DMS53 (cell line): ENCODE measurements at regions not wholly inside any gene's neighbourhood (a gene's known extent, or its start where the extent isn't known, plus 50 kb on each side); places are given as distances from the start of the nearest gene placed in this dataset.
A peak's percentile ranks its signal among the peaks of the same experiment; 100 is the strongest.
"Not testable (repeated sequence)": the region's sequence is repeated elsewhere in the genome, so short reads cannot be mapped to it uniquely, and the experiment has no call there.

Source experiments
- DNase-seq: peaks from one replicate; lab custom pipeline; 2025; lab: John Stamatoyannopoulos, UW

DNA sequence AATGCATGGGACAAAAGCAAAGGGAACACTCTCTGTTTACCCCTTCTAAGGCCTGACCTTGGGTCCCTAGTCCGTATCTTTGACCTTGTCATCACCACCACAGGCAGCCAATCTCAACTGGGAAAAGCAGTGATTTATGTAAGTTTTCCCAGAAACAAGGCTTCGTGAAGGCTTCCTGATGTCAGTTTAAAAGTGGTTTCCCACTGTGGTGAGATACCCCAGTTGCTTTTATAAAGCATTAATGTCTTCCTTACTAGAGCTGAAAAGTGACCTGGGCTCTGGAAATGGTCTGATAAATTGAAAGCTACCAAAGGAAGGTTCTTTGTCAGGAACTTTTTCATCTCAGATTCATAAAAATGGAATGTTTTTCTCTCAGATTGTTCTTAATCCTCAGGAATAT lies 536.4 kb upstream of the PTBP2 start:
- DNase-seq, result no peak

DNA sequence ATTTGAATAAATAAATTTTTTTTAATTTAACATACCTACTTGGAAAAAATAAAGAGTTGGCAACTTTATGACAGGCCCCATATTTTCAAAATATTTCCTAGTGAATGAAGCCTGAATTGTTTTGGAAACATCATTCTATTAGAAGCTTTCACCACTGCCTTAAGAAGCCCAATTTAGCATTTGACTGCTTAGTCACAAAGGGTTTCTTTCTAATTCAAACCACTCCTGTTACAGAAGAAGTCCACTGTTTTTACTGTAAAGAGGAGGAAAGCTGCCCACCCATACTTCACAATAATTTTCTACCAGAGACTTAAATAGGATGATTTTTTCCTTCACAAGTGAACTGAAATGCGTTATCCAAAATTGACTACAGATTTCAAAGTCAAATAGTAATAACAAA lies 534.6 kb upstream of the PTBP2 start:
- DNase-seq, result no peak

DNA sequence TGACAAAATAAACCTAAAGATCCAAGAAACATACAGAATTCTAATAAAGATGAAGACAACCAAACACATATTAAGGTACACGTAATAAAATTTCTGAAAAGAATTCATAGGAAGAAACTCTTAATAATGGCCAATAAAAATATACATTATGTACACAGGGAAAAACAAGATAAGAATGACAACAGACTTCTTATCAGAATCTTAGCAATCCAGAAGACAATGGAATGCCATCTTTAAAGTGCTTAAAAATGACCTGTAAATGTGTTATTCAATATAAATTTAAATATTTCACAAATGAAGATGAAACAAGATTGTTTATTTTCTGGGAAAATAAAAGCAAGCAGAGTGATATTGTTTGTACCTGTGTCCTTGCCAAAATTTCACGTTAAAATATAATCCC lies 530.4 kb upstream of the PTBP2 start:
- DNase-seq, result peak; percentile 21

DNA sequence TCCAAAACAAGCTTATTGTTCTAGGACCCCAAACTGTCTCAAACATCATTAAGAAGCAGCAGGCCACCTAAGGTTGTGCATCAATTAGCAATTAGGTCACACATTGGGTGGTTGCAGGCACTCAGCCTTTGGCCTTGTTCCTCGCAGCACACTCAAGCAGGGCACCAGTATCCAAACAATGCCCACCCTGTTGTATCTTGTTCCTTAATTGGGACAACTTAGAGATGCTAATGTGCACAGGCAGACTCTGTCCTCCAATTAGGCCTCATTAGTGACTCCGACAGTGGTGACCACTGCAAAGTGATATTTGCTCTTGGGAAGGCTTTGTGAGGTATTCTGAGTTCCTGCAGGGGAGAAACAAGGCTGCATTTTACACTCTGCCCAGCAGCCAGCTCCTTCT lies 515.1 kb upstream of the PTBP2 start:
- no peak for DNase-seq

DNA sequence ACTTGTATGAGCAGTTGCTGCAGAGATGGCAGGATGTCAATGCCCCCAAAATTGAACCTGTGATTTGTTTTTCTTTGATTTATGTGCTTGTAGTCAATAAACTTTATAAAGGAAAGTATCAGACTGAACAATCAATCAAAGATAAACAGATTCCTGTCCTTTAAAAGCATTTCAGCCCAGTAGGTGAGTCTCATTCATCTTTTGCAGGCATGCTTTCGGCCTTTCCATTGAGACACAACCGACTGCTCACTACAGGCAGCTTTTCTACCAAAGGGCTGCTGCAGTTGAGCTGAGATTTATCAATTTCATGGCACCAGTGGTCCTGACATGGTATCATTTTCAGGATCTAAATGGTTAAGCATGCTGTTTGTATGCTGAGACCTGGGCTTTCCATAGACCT lies 513.6 kb upstream of the PTBP2 start:
- DNase-seq, result no peak

DNA sequence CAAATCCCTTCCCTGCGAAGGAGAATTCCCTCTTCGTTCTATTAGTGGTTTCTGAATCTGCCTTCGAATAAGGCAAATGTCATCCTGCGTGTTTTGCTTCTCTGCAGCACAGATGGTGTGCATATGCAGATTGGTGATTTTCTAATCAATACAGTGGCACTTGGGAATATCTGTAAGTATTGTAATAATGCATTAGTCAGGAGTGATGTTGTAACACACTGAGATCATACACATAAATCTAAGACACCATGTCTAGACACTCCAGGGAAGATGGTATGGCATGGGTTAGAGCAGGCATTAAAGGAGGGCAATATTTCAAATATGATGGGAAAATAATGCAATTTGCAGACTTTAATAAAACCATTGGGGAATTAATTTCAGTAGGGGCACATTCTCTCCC lies 513.2 kb upstream of the PTBP2 start:
- no peak for DNase-seq

DNA sequence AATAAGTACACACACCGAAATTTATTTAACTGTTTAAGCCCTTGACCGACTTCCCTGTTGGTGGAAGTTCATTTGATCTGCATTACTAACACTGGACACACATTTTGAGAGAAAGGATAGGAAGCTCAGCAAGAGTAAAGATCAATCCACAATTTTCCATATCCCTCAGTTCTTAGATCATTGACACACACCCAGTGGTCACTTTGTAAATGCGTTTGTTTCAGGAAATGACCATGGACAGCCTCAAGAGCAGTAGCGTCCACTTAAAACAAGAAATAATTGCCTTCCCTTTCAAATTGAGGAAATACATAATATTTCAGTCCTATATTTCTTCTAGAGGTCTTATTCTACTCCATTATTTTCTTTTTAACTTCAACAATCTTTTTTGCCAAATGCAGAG lies 511.5 kb upstream of the PTBP2 start:
- DNase-seq, result no peak

DNA sequence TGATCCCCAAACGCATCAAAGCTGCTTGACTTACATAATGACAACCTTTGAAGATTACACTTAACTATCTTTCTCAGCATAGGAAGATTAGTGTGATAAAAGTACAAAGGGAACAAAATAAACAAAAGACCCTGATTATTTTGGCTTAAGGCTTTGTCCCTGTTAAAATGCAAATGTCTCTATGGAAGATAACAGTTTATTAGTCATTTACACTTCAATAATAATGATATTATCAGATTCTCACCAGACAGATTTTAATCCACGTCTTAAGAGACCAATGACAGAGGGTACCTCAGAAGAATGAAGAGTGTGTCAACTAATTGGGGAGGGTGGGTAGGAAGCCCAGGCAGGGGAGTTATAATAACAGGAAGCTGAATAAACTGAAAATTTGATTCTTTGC lies 510.4 kb upstream of the PTBP2 start:
- DNase-seq, result no peak

DNA sequence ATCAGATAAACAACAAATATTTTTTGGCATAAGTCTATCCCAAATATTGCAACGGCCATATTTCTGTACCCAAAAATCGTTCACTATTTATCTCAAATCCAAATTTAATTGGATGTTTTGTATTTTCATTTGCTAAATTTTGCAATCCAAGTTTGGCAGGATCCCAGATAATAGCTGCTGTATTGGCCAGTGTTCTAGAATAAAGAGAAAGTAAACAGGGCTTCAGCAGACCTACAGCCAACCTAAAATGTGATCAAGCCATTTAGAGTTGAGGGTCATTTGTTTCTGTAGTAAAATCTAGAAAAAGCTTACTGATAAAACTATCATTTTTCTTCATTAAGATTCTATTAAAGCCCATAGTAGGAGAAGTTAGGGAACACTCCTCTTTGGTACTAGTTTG lies 506.6 kb upstream of the PTBP2 start:
- no peak for DNase-seq

DNA sequence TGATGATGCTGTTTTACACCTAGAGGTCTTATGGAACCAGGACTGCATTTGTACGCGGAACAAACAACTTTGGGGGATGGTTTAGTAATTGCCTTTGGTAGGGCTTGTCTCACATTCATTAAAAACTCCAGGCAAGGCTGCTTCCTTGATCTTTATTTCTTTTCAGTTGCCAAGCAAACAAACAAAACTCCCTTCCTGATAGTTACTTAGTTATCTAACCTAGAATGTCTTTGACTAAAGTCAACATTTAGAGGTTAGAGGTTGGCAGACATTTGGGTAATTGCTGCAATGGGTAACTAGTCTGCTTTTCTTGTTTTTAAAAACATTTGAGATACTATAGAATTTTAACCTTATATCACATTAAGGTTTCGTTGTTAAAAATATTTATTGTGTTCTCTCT lies 500.9 kb upstream of the PTBP2 start:
- peak; percentile 22 for DNase-seq

DNA sequence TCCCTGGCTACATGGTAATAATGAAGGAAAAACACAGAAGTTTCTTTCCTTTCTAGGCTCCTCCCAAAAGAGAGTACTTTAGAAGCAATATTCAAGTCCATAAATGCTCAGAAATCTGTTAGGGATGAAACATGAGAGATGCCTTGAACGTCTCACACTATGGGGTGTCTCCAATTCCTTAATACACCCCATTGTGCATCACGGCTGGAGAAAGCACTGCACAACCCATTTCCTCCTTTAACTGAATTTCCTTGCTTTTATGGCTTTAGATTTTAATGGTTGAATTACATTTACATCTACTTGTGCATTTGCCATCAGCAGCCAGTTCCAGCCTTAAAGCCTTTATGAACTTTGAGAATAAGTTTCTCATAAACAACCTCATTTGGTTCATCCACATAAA lies 498.9 kb upstream of the PTBP2 start:
- DNase-seq, result no peak

DNA sequence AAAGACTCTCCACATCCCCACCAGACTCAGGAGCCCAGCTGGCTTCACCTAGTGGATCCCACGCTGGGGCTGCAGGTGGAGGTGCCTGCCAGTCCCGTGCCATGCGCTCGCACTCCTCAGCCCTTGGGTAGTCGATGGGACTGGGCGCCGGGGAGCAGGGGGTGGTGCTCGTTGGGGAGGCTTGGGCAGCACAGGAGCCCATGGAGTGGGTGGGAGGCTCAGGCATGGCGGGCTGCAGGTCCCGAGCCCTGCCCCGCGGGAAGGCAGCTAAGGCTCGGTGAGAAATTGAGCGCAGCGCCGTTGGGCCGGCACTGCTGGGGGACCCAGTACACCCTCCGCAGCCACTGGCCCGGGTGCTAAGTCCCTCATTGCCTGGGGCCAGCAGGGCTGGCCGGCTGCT lies 497.4 kb upstream of the PTBP2 start:
- not testable (repeated sequence) for DNase-seq

DNA sequence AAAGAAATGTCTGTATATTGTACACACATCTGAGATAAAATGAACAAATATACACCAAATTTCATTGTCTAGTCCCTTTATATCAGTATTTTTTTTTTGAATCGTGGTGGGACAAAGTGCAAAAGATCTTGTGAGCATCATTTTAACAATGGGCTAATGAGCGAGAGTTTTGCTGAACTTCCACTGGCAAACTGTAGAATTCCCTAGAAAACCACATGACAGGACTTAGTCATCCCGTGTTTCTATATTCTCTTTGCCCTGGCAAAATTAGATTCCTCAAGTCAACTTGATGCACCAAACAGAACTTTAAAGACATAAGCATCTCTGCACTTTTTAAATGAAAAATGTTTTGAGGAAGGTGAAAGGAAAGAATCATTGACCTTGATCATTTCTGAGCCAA lies 488.2 kb upstream of the PTBP2 start:
- no peak for DNase-seq

DNA sequence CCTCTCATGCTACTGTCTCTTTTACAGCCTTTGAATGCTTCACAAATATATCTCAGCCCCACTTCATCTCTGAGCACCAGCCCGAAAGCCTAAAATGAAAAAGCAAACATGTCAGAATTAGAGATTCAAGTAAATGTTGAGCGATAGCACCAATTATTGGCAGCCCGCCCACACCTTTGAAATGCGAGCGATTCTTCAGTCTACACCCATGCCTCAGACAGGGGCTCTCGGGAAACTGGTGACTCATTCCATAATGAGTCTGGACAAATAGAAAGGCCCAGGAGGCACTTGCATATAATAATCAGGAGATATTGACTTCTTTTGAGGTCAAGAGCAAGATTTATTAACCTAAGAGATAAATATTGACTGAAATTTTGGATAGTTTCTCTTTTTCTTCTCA lies 487.3 kb upstream of the PTBP2 start:
- DNase-seq, result peak; percentile 94

DNA sequence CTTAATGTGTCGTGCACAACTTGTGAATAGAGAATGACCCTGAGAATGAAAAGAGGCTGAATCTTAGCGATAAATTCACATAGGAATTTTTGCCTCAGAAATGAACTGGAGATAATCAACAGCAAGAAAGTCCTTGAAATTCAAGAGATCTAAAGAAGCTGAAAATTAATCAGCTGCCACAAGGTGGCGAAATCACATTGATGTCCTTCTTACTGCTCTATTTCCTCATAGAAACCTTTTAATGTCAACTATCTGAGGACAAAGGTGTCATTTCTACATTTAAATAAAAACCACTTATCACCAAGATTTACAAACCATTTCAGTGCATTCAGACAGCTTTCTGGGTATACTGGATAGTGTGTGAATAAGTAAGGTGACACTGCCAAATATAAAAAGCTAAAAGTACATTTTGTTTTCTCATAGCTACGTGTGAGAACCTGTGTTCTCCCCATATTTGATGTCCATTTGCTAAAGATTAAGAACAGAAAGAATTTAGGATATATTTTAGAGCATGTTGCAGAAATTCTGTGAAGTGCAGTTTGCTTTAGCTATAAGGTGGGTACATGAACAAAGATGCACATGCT lies 485.3 kb upstream of the PTBP2 start:
- DNase-seq, result peak; percentile 86

DNA sequence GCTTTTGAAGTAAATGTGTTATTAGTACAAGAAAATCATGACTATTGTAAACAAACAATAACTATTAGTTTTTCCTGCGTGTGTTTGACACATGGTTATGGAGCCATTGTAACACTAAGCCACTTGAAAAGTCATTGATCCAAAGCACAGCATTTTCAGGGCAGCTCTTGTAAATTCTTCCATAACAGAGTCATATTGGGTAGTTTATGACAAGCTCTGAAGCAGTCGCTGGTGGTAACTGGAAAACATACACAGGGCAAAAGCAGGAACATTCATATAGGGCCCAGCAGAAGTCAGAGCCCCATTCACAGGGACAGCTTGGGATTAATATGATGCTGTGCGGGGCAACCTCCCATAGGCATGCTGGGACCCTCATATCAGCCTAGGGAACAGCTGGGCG lies 483.2 kb upstream of the PTBP2 start:
- peak; percentile 84 for DNase-seq

DNA sequence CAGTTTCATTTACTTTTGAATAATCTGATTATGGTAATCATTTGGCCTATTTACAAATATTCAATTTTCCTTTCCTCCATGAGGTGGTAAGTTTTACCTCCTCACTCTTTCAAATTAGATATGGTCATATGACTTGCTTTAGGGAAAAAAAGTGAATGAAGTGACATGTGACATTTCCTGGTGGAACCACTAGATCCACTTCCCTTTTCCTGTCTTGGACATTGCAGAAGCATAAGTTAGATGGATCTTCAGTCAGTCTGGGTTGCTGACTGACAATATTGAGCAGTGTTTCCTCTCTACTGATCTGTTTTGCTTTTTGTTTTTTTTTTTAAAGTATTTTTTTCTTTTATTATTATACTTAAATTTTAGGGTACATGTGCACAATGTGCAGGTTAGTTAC lies 481.1 kb upstream of the PTBP2 start:
- DNase-seq, result no peak

DNA sequence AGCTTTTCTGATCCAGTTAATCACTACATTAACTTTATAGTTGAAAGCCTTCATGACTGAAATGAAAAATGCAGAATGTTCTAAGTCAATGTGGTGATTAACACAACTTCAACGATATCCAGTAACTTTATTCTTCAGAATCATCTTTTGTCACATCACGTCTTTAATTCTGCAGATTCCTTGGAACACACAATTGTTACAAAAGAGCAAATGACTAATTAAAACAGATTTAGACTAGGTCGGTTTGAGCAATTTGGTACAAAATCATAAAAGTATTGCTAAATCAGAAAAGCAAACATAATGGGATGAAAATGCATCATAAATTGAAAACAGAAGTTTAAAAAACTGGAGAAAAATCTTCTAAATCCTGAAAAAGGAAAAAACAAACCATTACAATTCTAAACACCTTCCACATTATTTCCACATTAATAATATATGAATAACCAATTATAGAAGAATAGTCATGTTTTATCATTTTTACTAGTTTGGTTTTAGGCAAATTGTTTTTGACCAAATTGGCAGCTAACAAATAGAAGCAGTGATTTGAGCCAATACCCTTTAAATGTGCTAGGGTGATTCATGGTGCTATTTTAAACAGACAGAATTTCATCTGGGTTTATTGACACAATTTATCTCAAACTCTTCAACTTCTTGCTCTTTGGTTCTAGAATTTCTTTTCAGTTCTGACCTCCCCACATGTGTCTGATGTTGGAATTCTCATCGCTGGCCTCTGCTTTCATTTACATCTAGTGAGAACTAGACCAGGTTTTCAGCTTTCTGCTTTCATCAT lies 468.1 kb upstream of the PTBP2 start:
- DNase-seq, result no peak

DNA sequence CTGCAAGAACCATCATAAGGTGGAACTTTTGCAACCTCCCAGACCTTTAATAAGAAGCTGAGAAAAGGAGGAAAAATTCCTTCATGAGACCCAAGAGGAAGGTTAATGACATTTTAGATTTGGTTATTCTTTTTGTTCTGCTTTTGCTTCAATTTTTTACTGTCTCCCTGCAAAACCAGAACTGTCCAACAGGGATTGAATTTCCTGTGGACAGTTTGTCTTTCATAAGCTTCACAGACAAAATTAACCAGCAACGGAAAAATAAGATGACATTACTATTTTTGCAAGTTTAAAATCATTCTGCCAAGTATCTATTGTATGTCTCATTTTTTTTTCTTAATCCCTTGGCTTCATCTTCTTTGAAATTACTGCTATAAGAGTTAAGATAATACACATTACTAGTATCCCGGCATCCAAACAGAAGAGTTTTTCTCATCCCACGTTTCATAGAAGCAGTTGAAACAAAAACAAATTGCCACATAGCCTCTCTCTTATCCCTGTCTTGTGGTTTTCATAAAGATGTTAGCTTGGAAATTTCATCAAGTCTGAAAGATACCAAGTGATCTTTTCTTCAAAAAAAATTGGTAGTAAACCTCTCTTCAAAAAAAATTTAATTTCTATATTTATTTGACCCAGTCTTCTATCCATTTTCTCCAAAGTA lies 465.3 kb upstream of the PTBP2 start:
- no peak for DNase-seq

DNA sequence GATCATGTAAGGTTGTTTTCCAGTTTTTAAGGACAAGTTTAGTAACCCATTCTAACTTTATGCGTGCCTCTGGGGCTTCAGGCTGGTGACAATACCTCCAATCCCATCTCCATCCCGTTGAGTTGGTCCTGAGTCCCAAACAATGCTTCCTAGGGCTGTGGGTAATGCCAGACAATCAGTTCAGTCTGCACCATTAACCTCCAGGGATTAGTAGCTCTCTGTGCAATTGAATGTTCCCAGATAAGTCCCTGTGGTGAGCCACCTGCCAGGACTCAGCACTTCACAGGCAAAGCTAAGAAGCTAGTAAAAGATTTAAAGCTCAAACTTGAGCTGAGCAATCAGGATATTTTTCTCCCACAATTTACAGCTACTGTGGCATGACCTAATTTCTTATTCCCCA lies 462.2 kb upstream of the PTBP2 start:
- DNase-seq, result no peak

DNA sequence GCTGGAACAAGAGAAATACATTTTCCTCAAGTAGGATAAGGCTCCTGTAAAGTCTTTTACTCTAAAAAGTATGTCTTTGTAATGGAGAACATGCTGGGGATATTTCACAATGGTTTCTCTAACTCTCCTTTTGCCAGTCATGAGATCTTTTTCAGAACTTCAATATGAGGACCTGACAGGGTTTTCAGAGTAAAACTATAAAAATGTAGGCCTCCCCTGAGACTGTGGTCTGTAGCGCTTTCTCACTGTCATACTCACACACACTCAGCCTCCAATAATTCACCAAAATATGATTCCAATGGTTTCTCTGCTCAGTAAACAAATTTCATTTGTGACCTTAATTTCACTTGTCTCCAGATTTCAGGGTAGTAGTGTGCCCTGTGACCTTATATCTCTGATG lies 440.1 kb upstream of the PTBP2 start:
- no peak for DNase-seq

DNA sequence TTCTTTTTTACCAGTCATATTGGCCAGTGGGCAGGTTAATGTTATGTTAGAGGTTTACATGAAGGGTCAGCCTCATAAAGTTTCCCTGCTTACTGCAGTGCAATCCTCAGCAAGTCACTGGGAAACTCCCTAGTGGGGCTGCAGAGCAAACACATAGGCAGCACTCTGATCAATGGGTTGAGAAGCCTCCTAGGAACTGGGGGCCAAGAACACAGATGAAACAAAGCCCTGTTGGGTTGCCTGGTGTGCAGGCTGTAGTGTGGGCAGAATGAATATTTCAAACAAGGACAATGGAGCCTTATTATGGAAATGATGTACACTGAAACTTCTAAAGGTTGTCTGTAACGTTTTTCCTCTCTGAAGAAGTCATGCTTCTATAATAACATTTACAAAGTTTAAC lies 431.6 kb upstream of the PTBP2 start:
- no peak for DNase-seq

DNA sequence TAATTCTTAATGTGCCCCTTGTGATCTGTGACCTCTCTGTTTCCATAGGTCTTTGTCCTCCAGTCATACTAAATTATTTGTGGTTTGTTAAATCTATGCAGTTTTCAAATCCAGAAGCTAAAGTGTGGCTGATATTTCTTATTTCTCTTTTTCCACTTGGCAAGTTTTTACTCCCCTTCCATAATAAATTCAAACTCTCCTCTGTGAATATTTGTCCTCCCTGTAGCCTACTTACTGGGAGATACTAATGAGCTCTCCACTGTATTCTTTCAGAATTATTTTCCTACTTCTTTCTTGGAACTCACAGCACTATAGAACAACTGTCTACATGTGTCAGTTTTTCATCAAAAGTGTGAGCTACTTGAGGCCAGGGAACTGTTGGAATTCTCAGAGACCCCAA lies 430.8 kb upstream of the PTBP2 start:
- no peak for DNase-seq

DNA sequence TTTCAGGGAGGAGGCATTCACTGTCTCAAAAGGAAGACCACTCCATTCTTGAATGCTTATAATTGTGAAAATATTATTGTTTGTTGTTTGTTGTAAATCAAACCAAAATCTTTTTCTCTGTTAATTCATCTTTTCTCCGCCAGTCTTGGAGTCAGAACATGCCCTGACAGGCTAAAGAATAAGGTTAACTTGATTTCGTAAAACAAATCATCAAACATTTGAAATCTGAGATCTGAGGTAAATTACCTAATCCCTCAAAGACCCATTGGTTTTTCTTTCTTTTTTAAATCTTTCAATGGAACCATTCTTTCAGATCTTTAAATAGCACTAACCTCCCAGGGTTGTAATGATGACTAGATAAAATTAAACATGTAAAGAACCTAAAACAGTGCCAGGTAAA lies 430.1 kb upstream of the PTBP2 start:
- no peak for DNase-seq
